Hepatocyte (in vitro differentiated cells): ENCODE measurements at regions not wholly inside any gene's neighbourhood (a gene's known extent, or its start where the extent isn't known, plus 50 kb on each side); places are given as distances from the start of the nearest gene placed in this dataset.

Source experiments
- CTCF ChIP-seq: fragments of 200-600 bp; sonication (generic); IDR thresholded peaks from 2 replicates; pipeline ENCODE4 v1.5.1; 2016; ENCODE audit warnings: antibody characterized with exemption, mild to moderate bottlenecking; ENCODE audit not compliant: poor library complexity
- EZH2phosphoT487 ChIP-seq: fragments of 200-600 bp; sonication (generic); IDR thresholded peaks from one replicate; pipeline ENCODE4 v1.6.1; 2018; ENCODE audit warnings: antibody characterized with exemption, mild to moderate bottlenecking, low read depth, moderate library complexity; ENCODE audit not compliant: unreplicated experiment, severe bottlenecking

GRCh38 chr2:187718092-187718491 is 163.9 kb upstream of the TFPI start:
- no peak for TF ChIP-seq EZH2phosphoT487
- no peak for TF ChIP-seq CTCF
